Endometrium (tissue), 2 donors: ENCODE measurements at regions not wholly inside any gene's neighbourhood (a gene's known extent, or its start where the extent isn't known, plus 50 kb on each side); places are given as distances from the start of the nearest gene placed in this dataset.
A peak's percentile ranks its signal among the peaks of the same experiment; 100 is the strongest.

Experiments
- FAIRE-seq: peaks from 2 replicates; lab custom pipeline; 2012; peaks lifted over from hg19 to GRCh38; lab: Jason Lieb, UNC
- donor health status: control.
- donor health status: control.

DNA sequence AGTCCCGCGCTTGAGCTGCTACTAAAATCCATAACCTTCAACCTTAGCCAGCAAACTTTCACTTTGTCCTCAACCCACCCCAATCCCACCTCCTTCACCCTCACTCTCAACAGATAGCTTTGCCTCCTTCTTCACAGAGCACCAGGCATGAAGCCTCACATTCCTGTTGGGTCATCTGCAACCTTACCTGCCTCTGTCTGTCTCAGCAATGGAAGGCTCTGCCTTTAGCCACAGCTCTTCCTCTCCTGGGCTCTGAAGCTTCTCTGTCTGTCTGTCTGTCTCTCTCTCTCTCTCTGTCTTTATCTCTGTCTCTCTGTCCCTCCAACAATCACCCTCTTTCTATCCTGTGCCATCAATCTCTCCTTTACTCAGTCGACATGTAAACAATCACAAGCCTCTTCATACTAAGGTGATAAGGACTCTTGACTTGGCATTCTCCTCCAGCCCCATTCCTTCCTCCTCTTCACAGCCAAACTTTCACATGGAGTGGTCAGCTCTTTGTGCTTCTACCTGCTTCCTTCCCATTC lies 220.8 kb downstream of the SPTSSA start:
- FAIRE-seq = no peak

GRCh38 chr14:34238610-34239009 lies 223.4 kb downstream of the SPTSSA start:
- no peak for FAIRE-seq

GRCh38 chr14:34237677-34238076 lies 224.4 kb downstream of the SPTSSA start:
- no peak for FAIRE-seq

DNA sequence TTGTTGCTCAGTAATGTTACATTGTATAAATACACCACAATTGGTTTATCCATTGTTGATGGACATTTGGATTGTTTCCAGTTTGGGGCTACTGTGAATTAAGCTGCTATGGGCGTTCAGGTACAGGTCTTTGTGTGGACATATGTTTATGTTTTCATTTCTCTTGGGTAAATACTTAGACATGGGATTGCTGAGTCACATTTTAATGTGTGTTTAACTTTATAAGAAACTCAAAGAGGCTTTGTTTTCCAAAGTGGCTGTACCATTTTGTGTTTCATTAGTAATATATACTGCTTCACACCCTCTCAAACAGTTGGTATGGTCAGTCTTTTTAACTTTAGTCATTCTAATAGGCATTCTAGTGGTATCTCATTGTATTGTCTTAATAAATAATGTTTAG lies 225.0 kb downstream of the SPTSSA start:
- peak; percentile 12 for FAIRE-seq

DNA sequence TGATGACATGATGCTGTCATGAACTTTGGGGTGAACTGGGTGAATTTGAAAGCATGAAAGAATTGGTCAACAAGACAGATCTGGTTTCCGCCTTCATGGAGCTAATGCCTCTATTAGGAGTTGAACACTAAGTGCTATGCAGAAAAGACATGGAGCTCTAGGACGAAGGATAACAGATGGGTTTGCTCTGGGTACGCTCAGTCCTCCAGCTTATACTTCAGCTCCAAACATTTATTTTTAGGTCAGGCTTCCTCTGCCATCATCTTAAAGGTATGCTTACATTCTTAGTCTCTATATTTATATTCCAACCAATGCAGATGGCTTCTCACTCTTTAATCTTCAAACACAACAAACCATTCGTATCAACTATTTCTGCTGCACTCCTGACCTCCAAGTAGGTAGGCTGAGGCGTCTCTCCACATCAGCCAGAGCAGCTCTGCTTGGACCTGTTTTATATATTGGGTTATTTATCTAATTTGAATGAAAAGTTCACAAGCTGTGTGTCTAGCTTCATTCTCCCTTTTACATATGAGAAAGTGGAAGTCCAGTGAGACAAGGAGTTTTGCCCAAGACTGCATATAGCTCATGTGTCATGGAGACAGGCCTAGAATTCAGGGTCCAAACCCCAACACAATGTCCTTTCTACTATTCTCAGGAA lies 226.3 kb downstream of the SPTSSA start:
- FAIRE-seq = no peak

GRCh38 chr14:34234258-34234657 lies 227.8 kb downstream of the SPTSSA start:
- FAIRE-seq = no peak

- no peak for FAIRE-seq
Measured at GRCh38 chr14:34233619-34234018, 228.4 kb downstream of the SPTSSA start.

GRCh38 chr14:34232790-34233189 lies 229.2 kb downstream of the SPTSSA start:
- FAIRE-seq = no peak

- FAIRE-seq = no peak
Measured at GRCh38 chr14:34231626-34232025, 230.4 kb downstream of the SPTSSA start.

DNA sequence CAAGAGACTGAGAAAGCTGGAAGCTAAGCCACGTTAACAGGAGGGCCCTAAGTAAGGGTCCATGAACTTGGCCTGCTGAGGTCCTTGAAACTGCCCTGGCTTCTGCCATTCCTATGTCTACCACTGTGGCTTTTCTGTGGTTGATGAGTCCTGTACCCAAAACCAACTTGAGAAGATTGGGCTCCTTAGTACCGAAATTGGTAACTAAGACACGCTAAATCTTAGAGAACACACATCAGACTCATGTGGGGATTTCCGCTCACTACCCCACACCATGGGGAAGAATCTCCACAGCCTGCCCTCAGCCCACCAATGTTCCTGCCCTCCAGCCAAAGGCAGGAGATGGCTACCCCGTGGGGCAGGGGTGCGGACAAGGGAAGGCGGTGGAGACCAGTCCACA lies 232.9 kb downstream of the SPTSSA start:
- FAIRE-seq = no peak

GRCh38 chr14:34228650-34228976 lies 233.4 kb downstream of the SPTSSA start:
- no peak for FAIRE-seq

DNA sequence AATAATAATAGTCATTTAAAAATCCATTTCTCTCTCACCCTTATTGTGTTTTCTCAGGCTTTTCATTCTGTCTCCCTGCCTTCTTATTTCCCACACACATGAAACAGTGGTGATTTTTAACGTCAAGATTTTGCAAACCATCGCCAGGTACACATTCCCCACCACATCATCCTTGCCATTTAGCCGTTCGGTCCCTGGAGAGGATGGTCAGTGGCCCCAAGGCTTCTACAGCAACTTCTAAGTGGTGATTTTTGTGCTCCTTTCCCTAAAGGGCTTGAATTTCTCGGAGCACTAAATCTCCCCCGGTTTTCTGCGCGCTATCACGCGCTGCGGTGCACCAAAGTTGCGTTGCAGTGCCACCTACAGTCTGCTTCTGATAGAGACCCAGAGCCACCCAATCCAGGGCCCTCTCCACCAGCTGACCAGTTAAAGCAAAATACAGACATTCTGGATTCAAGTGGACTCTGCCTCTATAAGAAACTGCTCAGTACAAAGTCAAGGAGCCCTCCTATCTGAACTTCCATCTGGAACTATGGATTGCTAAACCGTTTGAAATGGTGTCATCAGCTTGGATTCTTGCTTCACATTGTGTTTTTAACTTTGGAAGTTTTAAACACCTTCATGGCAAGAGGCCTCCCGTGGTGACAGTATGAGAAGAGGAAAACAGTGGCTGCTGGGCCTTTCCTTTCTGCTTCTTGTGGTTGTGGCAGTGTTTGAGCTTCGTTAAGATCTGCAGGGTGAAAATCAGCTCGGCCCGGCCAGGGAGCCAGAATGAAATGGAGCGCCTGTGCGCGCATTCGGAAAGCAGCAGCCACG lies 234.0 kb downstream of the SPTSSA start:
- FAIRE-seq = no peak

DNA sequence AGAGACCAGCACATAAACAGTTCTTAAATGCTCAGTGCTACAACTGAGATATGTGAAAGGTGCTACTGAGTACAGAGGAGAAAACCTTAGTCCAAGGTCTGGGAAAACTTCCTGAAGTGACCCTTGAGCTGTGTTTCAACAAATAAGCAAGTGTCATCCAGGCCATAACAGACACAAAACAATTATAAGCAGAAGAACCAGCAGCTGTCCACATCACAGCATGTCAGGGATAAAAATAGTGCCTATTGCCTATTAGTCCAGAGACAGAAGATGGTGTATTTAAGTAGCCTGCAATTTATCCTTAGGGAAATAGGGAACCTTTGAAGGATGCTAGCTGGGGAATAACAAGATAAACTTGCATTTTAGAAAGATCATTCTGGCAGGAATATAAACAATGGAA lies 237.8 kb downstream of the SPTSSA start:
- no peak for FAIRE-seq

- no peak for FAIRE-seq
Measured at GRCh38 chr14:34223373-34224148, 238.5 kb downstream of the SPTSSA start.

GRCh38 chr14:34222867-34223266 lies 239.2 kb downstream of the SPTSSA start:
- no peak for FAIRE-seq

- no peak for FAIRE-seq
Measured at GRCh38 chr14:34222122-34222521, 239.9 kb downstream of the SPTSSA start.

DNA sequence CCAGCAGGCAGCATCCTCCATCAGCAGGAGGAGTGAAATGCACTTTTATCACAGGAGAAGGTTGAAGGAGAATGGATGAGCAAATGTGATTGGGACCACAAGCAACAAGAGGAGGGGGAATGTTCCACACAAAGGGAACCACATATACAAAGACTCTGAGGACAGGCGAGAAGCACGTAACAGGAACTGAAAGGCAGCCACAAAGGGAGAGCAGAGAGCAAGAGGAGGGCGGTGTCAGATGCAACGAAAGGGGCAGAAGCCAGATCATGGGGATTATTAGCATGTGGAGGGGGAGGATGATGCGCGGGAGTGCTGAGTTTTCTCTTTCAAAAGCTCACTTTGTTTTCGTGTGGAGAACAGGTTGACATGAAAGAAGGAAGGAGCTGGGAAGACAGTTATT lies 241.1 kb downstream of the SPTSSA start:
- no peak for FAIRE-seq

GRCh38 chr14:34220378-34220706 lies 241.7 kb downstream of the SPTSSA start:
- FAIRE-seq = no peak

GRCh38 chr14:34219661-34220377 lies 242.2 kb downstream of the SPTSSA start:
- no peak for FAIRE-seq

GRCh38 chr14:34218881-34219280 lies 243.2 kb downstream of the SPTSSA start:
- no peak for FAIRE-seq

DNA sequence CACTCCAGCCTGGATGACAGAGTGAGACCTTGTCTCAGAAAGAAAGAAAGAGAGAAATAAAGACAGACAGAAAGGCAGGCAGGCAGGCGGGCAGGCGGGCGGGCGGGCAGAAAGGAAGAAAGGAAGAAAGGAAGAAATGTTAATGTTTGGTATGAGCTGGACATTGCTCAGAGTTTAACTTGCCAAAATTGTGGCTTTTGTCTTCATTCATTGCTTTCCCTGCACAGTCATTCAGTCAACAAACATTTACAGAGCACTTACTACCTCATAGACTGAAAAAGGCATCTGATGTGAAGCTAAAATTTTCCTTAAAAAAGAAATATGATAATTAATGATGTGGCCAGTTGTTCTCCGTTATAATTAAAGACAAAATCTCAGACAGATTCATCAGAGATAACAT lies 247.1 kb downstream of the SPTSSA start:
- no peak for FAIRE-seq

DNA sequence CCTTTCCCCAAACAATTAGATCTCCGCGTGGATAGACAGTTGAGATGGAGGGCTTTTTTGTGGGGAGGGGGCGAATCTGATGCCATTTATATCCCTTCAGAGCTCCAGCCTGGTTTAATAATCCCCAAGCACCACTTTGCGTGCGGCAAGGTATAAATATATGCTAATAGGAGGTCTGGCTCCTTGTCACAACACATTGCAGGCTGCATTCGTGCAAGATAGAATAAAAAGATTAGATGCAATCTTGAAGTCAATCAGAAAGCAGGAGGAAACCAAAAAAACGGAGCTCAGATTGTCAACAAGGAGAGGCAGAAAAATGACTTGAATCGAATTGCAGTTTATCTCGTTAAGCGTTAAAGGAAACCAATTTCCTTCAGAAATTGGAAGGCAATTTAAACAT lies 248.7 kb downstream of the SPTSSA start:
- no peak for FAIRE-seq
